ENCODE measurements at regions not wholly inside any gene's neighbourhood (a gene's known extent, or its start where the extent isn't known, plus 50 kb on each side); places are given as distances from the start of the nearest gene placed in this dataset.

- BruUV-seq (replicated peaks), result no TSS peak
- intact Hi-C loops (cut with micrococcal nuclease; ENCODE audit: unreplicated experiment), result no loop called here
Measured at GRCh38 chrX:141405853-141406492, 163.7 kb upstream of the SPANXC start.

GRCh38 chrX:141405486-141405852 lies 163.2 kb upstream of the SPANXC start:
- peak overlapping the region; percentile 68; the same call in 1 of the 2 replicates for H3K27ac ChIP-seq (ENCODE audit: low read length)
- POLR2A ChIA-PET, result no interaction called here

More at GRCh38 chrX:141405853-141406492, 163.7 kb upstream of the SPANXC start:
- H3K27me3 ChIP-seq (ENCODE audit: control insufficient read depth, insufficient read depth, low read length), result no peaks in the 10 kb centered on the region
- peaks cover 5% of the 10 kb centered on the region; the same call in 1 of the 2 replicates for H3K4me1 ChIP-seq (ENCODE audit: control insufficient read depth, insufficient read depth, low read length)
- TF ChIP-seq CTCF (IDR thresholded peaks at IDR 0.05) (no peak), POLR2AphosphoS5 (IDR thresholded peaks at IDR 0.05; ENCODE audit: low read depth, low read length) (no peak; the same call in 1 of the 2 replicates), TCF7L2 (IDR thresholded peaks at IDR 0.05; ENCODE audit: low read depth, low read length) (peak; percentile 98), REST (IDR thresholded peaks at IDR 0.05; ENCODE audit: insufficient read depth in 1 of 2, low read depth in 2 of 2, low read length in 1 of 2) (0 out of 4 replicates have a peak, but pooled peaks of 1 of the 2 experiments have one; percentile 5), SIN3A (IDR thresholded peaks at IDR 0.05; ENCODE audit: borderline replicate concordance, insufficient read depth, low read depth, low read length) (no peak)
- DNase-seq (ENCODE audit: low read depth, low spot score), result peak; percentile 93
- ChIA-PET POLR2A (no interaction called here), CTCF (no interaction called here)
- peak overlapping the region; percentile 89 for H3K27ac ChIP-seq (ENCODE audit: low read length)
- no peak overlapping the region; a peak in 1 of 4 replicates for H3K4me3 ChIP-seq (ENCODE audit: low read depth in 2 of 2, low read length in 2 of 2)
- in situ Hi-C loops (cut with HindIII; ENCODE audit: low pct_unique_long_range_greater_than_20kb, low sequenced_read_pairs), result no loop called here
- ATAC-seq, result peak; percentile 96
- no peaks in the 10 kb centered on the region for H3K36me3 ChIP-seq (ENCODE audit: control insufficient read depth, insufficient read depth, low read length)
- peaks cover 3% of the 10 kb centered on the region; the same call in 1 of the 2 replicates for H3K9me3 ChIP-seq (ENCODE audit: control insufficient read depth, insufficient read depth, low read depth, low read length)

More at GRCh38 chrX:141405486-141405852, 163.2 kb upstream of the SPANXC start:
- peaks cover 5% of the 10 kb centered on the region; the same call in 1 of the 2 replicates for H3K4me1 ChIP-seq (ENCODE audit: control insufficient read depth, insufficient read depth, low read length)
- DNase-seq (ENCODE audit: low read depth, low spot score) (no peak), ATAC-seq (peak; percentile 84)
- no peak overlapping the region for H3K4me3 ChIP-seq (ENCODE audit: low read depth in 2 of 2, low read length in 2 of 2)
- TF ChIP-seq TCF7L2 (IDR thresholded peaks at IDR 0.05; ENCODE audit: low read depth, low read length) (peak; percentile 98; the same call in 1 of the 2 replicates), SIN3A (IDR thresholded peaks at IDR 0.05; ENCODE audit: borderline replicate concordance, insufficient read depth, low read depth, low read length) (no peak), POLR2AphosphoS5 (IDR thresholded peaks at IDR 0.05; ENCODE audit: low read depth, low read length) (peak; percentile 34; the same call in 1 of the 2 replicates), REST (IDR thresholded peaks at IDR 0.05; ENCODE audit: insufficient read depth in 1 of 2, low read depth in 2 of 2, low read length in 1 of 2) (0 out of 4 replicates have a peak, but pooled peaks of 1 of the 2 experiments have one; percentile 25), CTCF (IDR thresholded peaks at IDR 0.05) (no peak)
- CTCF ChIA-PET, result no interaction called here
- no TSS peak for BruUV-seq (replicated peaks)
- in situ Hi-C loops (cut with HindIII; ENCODE audit: low pct_unique_long_range_greater_than_20kb, low sequenced_read_pairs) (no loop called here), intact Hi-C loops (cut with micrococcal nuclease; ENCODE audit: unreplicated experiment) (no loop called here)
- no peaks in the 10 kb centered on the region for H3K27me3 ChIP-seq (ENCODE audit: control insufficient read depth, insufficient read depth, low read length)
- H3K9me3 ChIP-seq (ENCODE audit: control insufficient read depth, insufficient read depth, low read depth, low read length), result peaks cover 3% of the 10 kb centered on the region; the same call in 1 of the 2 replicates
- H3K36me3 ChIP-seq (ENCODE audit: control insufficient read depth, insufficient read depth, low read length), result no peaks in the 10 kb centered on the region

Measured in Panc1 (cell line).